ENCODE measurements at regions not wholly inside any gene's neighbourhood (a gene's known extent, or its start where the extent isn't known, plus 50 kb on each side); places are given as distances from the start of the nearest gene placed in this dataset.

DNA sequence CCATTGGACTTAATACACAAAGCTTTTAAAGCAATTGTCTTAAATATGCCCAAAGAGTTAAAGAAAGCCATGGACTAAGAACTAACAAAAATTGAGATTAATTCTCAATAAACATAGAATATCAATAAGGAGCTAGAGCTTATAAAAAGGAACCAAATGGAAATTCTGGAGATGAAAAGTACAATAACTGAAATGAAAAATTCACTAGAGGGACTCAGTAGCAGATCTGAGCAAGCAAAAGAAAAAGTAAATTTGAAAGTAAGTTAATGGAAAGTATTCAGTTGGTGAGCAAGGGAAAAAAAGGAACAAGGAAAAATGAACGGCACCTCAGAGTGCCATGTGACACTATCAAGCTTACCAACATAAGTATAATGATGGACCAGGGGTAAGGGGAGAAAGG is 209.8 kb downstream of the FZD1 start:
- TF ChIP-seq EP300 (IDR thresholded peaks at IDR 0.05; ENCODE audit: borderline replicate concordance), result no peak
- no peak for TF ChIP-seq EGR1 (IDR thresholded peaks at IDR 0.05)
- TF ChIP-seq TCF12 (IDR thresholded peaks at IDR 0.05; ENCODE audit: low read depth), result no peak
- TF ChIP-seq CREB1 (IDR thresholded peaks at IDR 0.05; ENCODE audit: low read depth), result no peak
- TF ChIP-seq, protein P1, sequence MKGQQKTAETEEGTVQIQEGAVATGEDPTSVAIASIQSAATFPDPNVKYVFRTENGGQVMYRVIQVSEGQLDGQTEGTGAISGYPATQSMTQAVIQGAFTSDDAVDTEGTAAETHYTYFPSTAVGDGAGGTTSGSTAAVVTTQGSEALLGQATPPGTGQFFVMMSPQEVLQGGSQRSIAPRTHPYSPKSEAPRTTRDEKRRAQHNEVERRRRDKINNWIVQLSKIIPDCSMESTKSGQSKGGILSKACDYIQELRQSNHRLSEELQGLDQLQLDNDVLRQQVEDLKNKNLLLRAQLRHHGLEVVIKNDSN (IDR thresholded peaks at IDR 0.05), result no peak
- no peak for TF ChIP-seq TAF1 (IDR thresholded peaks at IDR 0.05; ENCODE audit: low read depth)
- TF ChIP-seq RAD21 (IDR thresholded peaks at IDR 0.05; ENCODE audit: low read depth), result no peak
- TF ChIP-seq, protein P2, sequence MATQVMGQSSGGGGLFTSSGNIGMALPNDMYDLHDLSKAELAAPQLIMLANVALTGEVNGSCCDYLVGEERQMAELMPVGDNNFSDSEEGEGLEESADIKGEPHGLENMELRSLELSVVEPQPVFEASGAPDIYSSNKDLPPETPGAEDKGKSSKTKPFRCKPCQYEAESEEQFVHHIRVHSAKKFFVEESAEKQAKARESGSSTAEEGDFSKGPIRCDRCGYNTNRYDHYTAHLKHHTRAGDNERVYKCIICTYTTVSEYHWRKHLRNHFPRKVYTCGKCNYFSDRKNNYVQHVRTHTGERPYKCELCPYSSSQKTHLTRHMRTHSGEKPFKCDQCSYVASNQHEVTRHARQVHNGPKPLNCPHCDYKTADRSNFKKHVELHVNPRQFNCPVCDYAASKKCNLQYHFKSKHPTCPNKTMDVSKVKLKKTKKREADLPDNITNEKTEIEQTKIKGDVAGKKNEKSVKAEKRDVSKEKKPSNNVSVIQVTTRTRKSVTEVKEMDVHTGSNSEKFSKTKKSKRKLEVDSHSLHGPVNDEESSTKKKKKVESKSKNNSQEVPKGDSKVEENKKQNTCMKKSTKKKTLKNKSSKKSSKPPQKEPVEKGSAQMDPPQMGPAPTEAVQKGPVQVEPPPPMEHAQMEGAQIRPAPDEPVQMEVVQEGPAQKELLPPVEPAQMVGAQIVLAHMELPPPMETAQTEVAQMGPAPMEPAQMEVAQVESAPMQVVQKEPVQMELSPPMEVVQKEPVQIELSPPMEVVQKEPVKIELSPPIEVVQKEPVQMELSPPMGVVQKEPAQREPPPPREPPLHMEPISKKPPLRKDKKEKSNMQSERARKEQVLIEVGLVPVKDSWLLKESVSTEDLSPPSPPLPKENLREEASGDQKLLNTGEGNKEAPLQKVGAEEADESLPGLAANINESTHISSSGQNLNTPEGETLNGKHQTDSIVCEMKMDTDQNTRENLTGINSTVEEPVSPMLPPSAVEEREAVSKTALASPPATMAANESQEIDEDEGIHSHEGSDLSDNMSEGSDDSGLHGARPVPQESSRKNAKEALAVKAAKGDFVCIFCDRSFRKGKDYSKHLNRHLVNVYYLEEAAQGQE (IDR thresholded peaks at IDR 0.05; ENCODE audit: low read depth), result no peak
- TF ChIP-seq, protein P3, sequence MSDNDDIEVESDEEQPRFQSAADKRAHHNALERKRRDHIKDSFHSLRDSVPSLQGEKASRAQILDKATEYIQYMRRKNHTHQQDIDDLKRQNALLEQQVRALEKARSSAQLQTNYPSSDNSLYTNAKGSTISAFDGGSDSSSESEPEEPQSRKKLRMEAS (IDR thresholded peaks at IDR 0.05), result no peak
- no peak for TF ChIP-seq YY1 (IDR thresholded peaks at IDR 0.05; ENCODE audit: low read depth)
- no peak for TF ChIP-seq CEBPB (IDR thresholded peaks at IDR 0.05)
- no peak for TF ChIP-seq ZBTB7A (IDR thresholded peaks at IDR 0.05; ENCODE audit: low read depth)
- no peak for TF ChIP-seq NFIC (IDR thresholded peaks at IDR 0.05)

Data from Ishikawa (cell line).